22Rv1 (cell line): ENCODE measurements at regions not wholly inside any gene's neighbourhood (a gene's known extent, or its start where the extent isn't known, plus 50 kb on each side); places are given as distances from the start of the nearest gene placed in this dataset.
"Not testable (repeated sequence)": the region's sequence is repeated elsewhere in the genome, so short reads cannot be mapped to it uniquely, and the experiment has no call there.

ENCODE experiments used
- H3K27ac ChIP-seq: fragments of 450-650 bp; 2 replicates; pipeline ENCODE4 v1.5.1; 2017
- CTCF ChIP-seq: fragments of 450-650 bp; IDR thresholded peaks from 2 replicates; pipeline ENCODE4 v1.5.1; 2017; ENCODE audit warnings: mild to moderate bottlenecking
- ZFX ChIP-seq: fragments of 450-650 bp; IDR thresholded peaks from 2 replicates; pipeline ENCODE4 v1.6.1; 2017; ENCODE audit warnings: antibody characterized with exemption, borderline replicate concordance

- no peak overlapping the region for H3K27ac ChIP-seq
These were observed 167.8 kb upstream of the AUTS2 start for GRCh38 chr7:69430384-69431021.

GRCh38 chr7:69431626-69432025, 166.6 kb upstream of the AUTS2 start:
- H3K27ac ChIP-seq, result no peak overlapping the region
- TF ChIP-seq ZFX, result no peak
- TF ChIP-seq CTCF, result no peak

More at GRCh38 chr7:69430384-69431021, 167.8 kb upstream of the AUTS2 start:
- TF ChIP-seq CTCF (no peak), ZFX (no peak)

GRCh38 chr7:69432276-69432675, 166.0 kb upstream of the AUTS2 start:
- not testable (repeated sequence) for H3K27ac ChIP-seq

- no peak for TF ChIP-seq ZFX
- no peak for TF ChIP-seq CTCF
- H3K27ac ChIP-seq, result no peak overlapping the region
These were observed 165.2 kb upstream of the AUTS2 start for GRCh38 chr7:69433081-69433480.

- H3K27ac ChIP-seq, result no peak overlapping the region
- TF ChIP-seq ZFX (no peak), CTCF (no peak)
These were observed 163.9 kb upstream of the AUTS2 start for GRCh38 chr7:69434398-69434815.

GRCh38 chr7:69435711-69436110, 162.6 kb upstream of the AUTS2 start:
- TF ChIP-seq CTCF (no peak), ZFX (no peak)
- H3K27ac ChIP-seq, result no peak overlapping the region

- H3K27ac ChIP-seq, result no peak overlapping the region
- TF ChIP-seq ZFX (no peak), CTCF (no peak)
These were observed 161.3 kb upstream of the AUTS2 start for GRCh38 chr7:69436946-69437345.
